ENCODE measurements at regions not wholly inside any gene's neighbourhood (a gene's known extent, or its start where the extent isn't known, plus 50 kb on each side); places are given as distances from the start of the nearest gene placed in this dataset.

DNA sequence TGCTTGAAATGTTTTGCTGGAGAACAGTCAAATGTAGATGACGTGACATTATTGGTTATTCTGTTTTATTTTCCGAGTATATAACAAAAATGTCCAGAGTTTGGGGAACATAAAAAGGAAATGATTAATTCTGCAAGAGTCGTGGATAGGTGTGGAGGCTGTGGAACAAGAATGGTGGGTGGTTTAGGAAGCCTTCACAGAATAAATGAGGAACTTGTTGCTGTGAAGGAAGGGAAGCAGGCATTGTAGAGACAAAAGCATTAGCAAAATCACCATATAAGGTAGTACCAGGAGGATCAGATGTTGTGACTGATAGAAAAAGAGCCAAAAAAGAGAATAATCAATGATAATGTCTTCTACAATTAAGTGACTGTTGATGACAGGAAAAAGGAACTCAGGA is 66.2 kb upstream of the CNTLN start:
- Histone ChIP-seq H3K9me3 (no peaks in the 10 kb centered on the region), H3K36me3 (ENCODE audit: control insufficient read depth, insufficient read depth, low read length) (no peaks in the 10 kb centered on the region), H3K27me3 (replicated peaks; ENCODE audit: control insufficient read depth, insufficient read depth, low read length) (no peaks in the 10 kb centered on the region), H3K4me3 (ENCODE audit: low read depth, low read length) (no peak overlapping the region), H3K4me1 (no peaks in the 10 kb centered on the region)
- POLR2A ChIA-PET: no interaction called here
- no peak for DNase-seq
- H3K36me3 Mint-ChIP-seq (ENCODE audit: insufficient read depth, unreplicated experiment): no peaks in the 10 kb centered on the region
- no peak overlapping the region for H3K4me3 Mint-ChIP-seq (ENCODE audit: unreplicated experiment)
- H3K4me1 Mint-ChIP-seq (ENCODE audit: low read depth, unreplicated experiment): no peaks in the 10 kb centered on the region
- intact Hi-C loops (cut with micrococcal nuclease; ENCODE audit: unreplicated experiment): no loop called here
- TF ChIP-seq, protein P1, sequence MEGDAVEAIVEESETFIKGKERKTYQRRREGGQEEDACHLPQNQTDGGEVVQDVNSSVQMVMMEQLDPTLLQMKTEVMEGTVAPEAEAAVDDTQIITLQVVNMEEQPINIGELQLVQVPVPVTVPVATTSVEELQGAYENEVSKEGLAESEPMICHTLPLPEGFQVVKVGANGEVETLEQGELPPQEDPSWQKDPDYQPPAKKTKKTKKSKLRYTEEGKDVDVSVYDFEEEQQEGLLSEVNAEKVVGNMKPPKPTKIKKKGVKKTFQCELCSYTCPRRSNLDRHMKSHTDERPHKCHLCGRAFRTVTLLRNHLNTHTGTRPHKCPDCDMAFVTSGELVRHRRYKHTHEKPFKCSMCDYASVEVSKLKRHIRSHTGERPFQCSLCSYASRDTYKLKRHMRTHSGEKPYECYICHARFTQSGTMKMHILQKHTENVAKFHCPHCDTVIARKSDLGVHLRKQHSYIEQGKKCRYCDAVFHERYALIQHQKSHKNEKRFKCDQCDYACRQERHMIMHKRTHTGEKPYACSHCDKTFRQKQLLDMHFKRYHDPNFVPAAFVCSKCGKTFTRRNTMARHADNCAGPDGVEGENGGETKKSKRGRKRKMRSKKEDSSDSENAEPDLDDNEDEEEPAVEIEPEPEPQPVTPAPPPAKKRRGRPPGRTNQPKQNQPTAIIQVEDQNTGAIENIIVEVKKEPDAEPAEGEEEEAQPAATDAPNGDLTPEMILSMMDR (IDR thresholded peaks at IDR 0.05; ENCODE audit: insufficient read depth in 1 of 2, low read depth in 1 of 2, low read length in 1 of 2, severe bottlenecking in 1 of 2, unreplicated experiment in 1 of 2): no peak
- no TSS peak for BruUV-seq (replicated peaks)
- no peaks in the 10 kb centered on the region for H3K9me3 Mint-ChIP-seq (ENCODE audit: unreplicated experiment)
- H3K27me3 Mint-ChIP-seq (ENCODE audit: insufficient read depth, unreplicated experiment): peaks cover 6% of the 10 kb centered on the region
- H3K27ac Mint-ChIP-seq (ENCODE audit: unreplicated experiment): no peak overlapping the region
- CTCF ChIA-PET: no interaction called here

- Mint-ChIP-seq H3K27ac (ENCODE audit: unreplicated experiment) (no peak overlapping the region), H3K4me3 (ENCODE audit: unreplicated experiment) (no peak overlapping the region), H3K4me1 (ENCODE audit: low read depth, unreplicated experiment) (no peaks in the 10 kb centered on the region), H3K9me3 (ENCODE audit: unreplicated experiment) (no peaks in the 10 kb centered on the region), H3K27me3 (ENCODE audit: insufficient read depth, unreplicated experiment) (peaks cover 6% of the 10 kb centered on the region), H3K36me3 (ENCODE audit: insufficient read depth, unreplicated experiment) (no peaks in the 10 kb centered on the region)
- Histone ChIP-seq H3K36me3 (ENCODE audit: control insufficient read depth, insufficient read depth, low read length) (no peaks in the 10 kb centered on the region), H3K27me3 (replicated peaks; ENCODE audit: control insufficient read depth, insufficient read depth, low read length) (no peaks in the 10 kb centered on the region), H3K4me3 (ENCODE audit: low read depth, low read length) (no peak overlapping the region), H3K4me1 (no peaks in the 10 kb centered on the region), H3K9me3 (no peaks in the 10 kb centered on the region)
- POLR2A ChIA-PET: no interaction called here
- TF ChIP-seq, protein P1 (IDR thresholded peaks at IDR 0.05; ENCODE audit: insufficient read depth in 1 of 2, low read depth in 1 of 2, low read length in 1 of 2, severe bottlenecking in 1 of 2, unreplicated experiment in 1 of 2): no peak
- intact Hi-C loops (cut with micrococcal nuclease; ENCODE audit: unreplicated experiment): no loop called here
- no peak for DNase-seq
- CTCF ChIA-PET: no interaction called here
- BruUV-seq (replicated peaks): no TSS peak
Measured at GRCh38 chr9:17065062-17065461, 69.8 kb upstream of the CNTLN start.

DNA sequence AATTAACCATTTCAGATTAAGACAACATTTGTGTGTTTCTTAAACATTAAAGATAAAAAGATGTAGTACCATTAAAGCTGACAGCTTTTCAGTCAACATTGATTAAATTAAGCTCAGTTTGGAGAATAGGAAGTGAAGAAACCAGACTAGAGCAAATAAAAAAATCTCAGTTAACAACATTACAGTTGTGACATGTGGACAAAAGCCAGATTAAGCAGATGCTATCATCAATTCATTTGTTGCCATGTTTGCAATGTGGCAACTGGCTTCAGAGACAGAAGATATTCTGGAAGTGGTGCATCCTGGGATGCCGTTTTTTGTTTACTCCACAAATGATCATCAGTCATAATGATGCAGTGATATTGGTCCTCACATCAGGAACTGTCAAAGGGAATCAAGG is 70.3 kb upstream of the CNTLN start:
- Histone ChIP-seq H3K27me3 (replicated peaks; ENCODE audit: control insufficient read depth, insufficient read depth, low read length) (no peaks in the 10 kb centered on the region), H3K9me3 (no peaks in the 10 kb centered on the region), H3K36me3 (ENCODE audit: control insufficient read depth, insufficient read depth, low read length) (no peaks in the 10 kb centered on the region), H3K4me1 (no peaks in the 10 kb centered on the region), H3K4me3 (ENCODE audit: low read depth, low read length) (no peak overlapping the region)
- TF ChIP-seq, protein P1 (IDR thresholded peaks at IDR 0.05; ENCODE audit: insufficient read depth in 1 of 2, low read depth in 1 of 2, low read length in 1 of 2, severe bottlenecking in 1 of 2, unreplicated experiment in 1 of 2): no peak
- no TSS peak for BruUV-seq (replicated peaks)
- peaks cover 6% of the 10 kb centered on the region for H3K27me3 Mint-ChIP-seq (ENCODE audit: insufficient read depth, unreplicated experiment)
- CTCF ChIA-PET: no interaction called here
- POLR2A ChIA-PET: no interaction called here
- H3K36me3 Mint-ChIP-seq (ENCODE audit: insufficient read depth, unreplicated experiment): no peaks in the 10 kb centered on the region
- H3K27ac Mint-ChIP-seq (ENCODE audit: unreplicated experiment): no peak overlapping the region
- no peak for DNase-seq
- intact Hi-C loops (cut with micrococcal nuclease; ENCODE audit: unreplicated experiment): loop anchor here (5.0 kb wide), 1 partner anchor 338 kb away; no protein-coding TSS in a partner anchor
- H3K9me3 Mint-ChIP-seq (ENCODE audit: unreplicated experiment): no peaks in the 10 kb centered on the region
- H3K4me3 Mint-ChIP-seq (ENCODE audit: unreplicated experiment): no peak overlapping the region
- H3K4me1 Mint-ChIP-seq (ENCODE audit: low read depth, unreplicated experiment): no peaks in the 10 kb centered on the region

Data from Caco-2 (cell line).